Progenitor cell of endocrine pancreas (in vitro differentiated cells): ENCODE measurements at regions not wholly inside any gene's neighbourhood (a gene's known extent, or its start where the extent isn't known, plus 50 kb on each side); places are given as distances from the start of the nearest gene placed in this dataset.
A peak's percentile ranks its signal among the peaks of the same experiment; 100 is the strongest.

Experiments used
- DNase-seq: peaks from one replicate; pipeline ENCODE4 v3.0.0; 2021; ENCODE audit warnings: low spot score; ENCODE audit not compliant: unreplicated experiment
- H3K27ac Mint-ChIP-seq: 2 replicates; pipeline ENCODE4 v1.8.0; 2021; ENCODE audit warnings: mild to moderate bottlenecking, moderate library complexity, mixed read lengths
- H3K27me3 Mint-ChIP-seq: 2 replicates; pipeline ENCODE4 v1.8.0; 2021; ENCODE audit warnings: mixed read lengths
- H3K36me3 Mint-ChIP-seq: 2 replicates; pipeline ENCODE4 v1.8.0; 2022; ENCODE audit warnings: mixed read lengths; ENCODE audit not compliant: insufficient read depth
- H3K4me1 Mint-ChIP-seq: 2 replicates; pipeline ENCODE4 v1.8.0; 2021; ENCODE audit warnings: low read depth, mixed read lengths
- H3K4me3 Mint-ChIP-seq: 2 replicates; pipeline ENCODE4 v1.8.0; 2021; ENCODE audit warnings: low read depth, mild to moderate bottlenecking, moderate library complexity, mixed read lengths
- H3K9me3 Mint-ChIP-seq: 2 replicates; pipeline ENCODE4 v1.8.0; 2021; ENCODE audit warnings: low read depth, mixed read lengths
- CTCF ChIP-seq: fragments of 200-600 bp; sonication (generic); IDR thresholded peaks from one replicate; pipeline ENCODE4 v1.5.0; 2021; ENCODE audit warnings: antibody characterized with exemption, mild to moderate bottlenecking; ENCODE audit not compliant: unreplicated experiment

DNA sequence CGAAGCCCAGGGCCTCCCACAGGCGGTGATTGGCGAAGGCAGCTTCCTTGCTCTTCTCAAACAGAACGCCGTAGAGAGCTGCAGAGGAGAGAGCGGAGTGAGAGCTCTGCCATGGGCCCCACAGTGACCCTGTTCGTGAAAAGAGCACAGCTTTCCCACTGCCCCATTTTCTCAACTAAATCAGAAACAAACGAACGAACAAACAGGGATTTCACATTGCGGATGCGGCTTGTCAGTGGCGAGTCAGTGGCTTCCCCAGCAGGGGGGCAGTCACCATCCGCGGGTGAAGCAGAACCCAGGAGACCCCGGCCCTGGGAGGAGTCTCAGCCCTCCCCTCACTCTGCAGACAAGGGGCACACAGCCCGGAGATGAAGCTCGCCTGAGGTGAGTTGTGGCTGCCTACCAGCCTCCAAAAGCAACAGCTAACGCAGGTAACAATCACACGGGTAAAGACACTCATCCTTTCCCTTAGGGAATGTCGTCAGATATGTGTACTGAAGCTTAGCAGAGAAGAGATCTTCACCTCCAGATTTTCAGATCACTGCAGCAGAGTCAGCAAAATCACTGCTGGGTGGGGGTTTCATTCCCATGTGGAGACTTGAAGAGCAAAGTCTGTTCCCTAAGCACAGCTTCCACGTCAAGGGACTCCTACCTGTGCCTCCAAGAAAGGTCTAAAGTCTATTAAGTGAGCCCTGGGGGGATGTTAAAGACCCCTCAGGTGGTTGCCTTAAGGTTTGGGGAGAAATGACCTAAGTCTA, 51.2 kb upstream of the GPR31 start:
- H3K4me3 Mint-ChIP-seq = no peak overlapping the region
- peak overlapping the region; percentile 71 for H3K27ac Mint-ChIP-seq
- no peaks in the 10 kb centered on the region for H3K36me3 Mint-ChIP-seq
- peaks cover 12% of the 10 kb centered on the region for H3K4me1 Mint-ChIP-seq
- TF ChIP-seq CTCF = no peak
- H3K9me3 Mint-ChIP-seq = no peaks in the 10 kb centered on the region
- no peak for DNase-seq
- peaks cover 19% of the 10 kb centered on the region for H3K27me3 Mint-ChIP-seq

DNA sequence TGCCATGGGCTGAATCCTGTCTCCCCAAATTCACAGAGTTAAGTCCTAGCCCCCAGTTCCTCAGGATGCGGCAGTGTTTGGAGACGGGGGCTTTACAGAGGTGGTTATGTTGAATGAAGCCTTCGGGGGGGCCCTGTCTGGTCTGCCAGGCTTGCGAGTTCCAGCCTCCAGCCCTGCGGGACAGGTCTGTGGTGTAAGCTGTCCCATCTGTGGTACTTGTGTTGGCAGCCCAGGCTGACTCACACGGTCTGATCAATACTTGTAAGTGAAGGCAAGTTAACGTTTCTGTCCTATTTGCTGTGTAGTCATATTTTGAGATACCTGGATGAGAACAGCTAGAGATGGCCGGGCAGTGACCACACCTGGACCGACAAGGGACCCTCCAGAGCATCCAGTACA, 51.8 kb upstream of the GPR31 start:
- Mint-ChIP-seq H3K4me1 (peaks cover 11% of the 10 kb centered on the region), H3K36me3 (no peaks in the 10 kb centered on the region), H3K9me3 (no peaks in the 10 kb centered on the region), H3K27ac (no peak overlapping the region), H3K4me3 (no peak overlapping the region), H3K27me3 (peaks cover 19% of the 10 kb centered on the region)
- no peak for DNase-seq
- no peak for TF ChIP-seq CTCF

- DNase-seq = no peak
- Mint-ChIP-seq H3K9me3 (no peaks in the 10 kb centered on the region), H3K27me3 (peaks cover 15% of the 10 kb centered on the region), H3K27ac (peak overlapping the region; percentile 33), H3K4me3 (no peak overlapping the region), H3K36me3 (no peaks in the 10 kb centered on the region), H3K4me1 (peaks cover 12% of the 10 kb centered on the region)
- no peak for TF ChIP-seq CTCF
Measured at GRCh38 chr6:167210375-167211294, 52.9 kb upstream of the GPR31 start.

DNA sequence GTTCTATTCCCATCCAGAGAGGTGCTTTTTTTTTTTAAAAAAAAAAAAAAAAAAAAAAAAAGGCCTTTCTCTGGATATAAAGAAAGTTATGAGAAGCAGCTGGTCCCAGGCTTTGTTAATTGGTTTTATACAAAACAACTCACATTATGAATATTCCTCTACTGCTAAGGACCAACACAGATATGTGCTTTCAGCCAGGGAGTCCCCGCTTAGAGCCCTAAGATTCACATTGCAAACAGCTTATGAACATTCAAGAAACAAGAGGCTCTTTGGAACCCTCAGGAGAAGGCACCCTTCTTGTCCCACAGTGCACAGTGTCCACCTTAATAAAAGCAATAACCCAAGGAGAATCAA, 53.5 kb upstream of the GPR31 start:
- Mint-ChIP-seq H3K4me3 (no peak overlapping the region), H3K4me1 (peaks cover 15% of the 10 kb centered on the region), H3K9me3 (no peaks in the 10 kb centered on the region), H3K36me3 (no peaks in the 10 kb centered on the region), H3K27ac (no peak overlapping the region), H3K27me3 (peaks cover 14% of the 10 kb centered on the region)
- DNase-seq = no peak
- no peak for TF ChIP-seq CTCF

GRCh38 chr6:167211881-167212712, 54.3 kb upstream of the GPR31 start:
- Mint-ChIP-seq H3K36me3 (no peaks in the 10 kb centered on the region), H3K27me3 (peaks cover 7% of the 10 kb centered on the region), H3K4me3 (no peak overlapping the region), H3K4me1 (peaks cover 21% of the 10 kb centered on the region), H3K27ac (no peak overlapping the region), H3K9me3 (no peaks in the 10 kb centered on the region)
- no peak for DNase-seq
- TF ChIP-seq CTCF = no peak
